ENCODE measurements at regions not wholly inside any gene's neighbourhood (a gene's known extent, or its start where the extent isn't known, plus 50 kb on each side); places are given as distances from the start of the nearest gene placed in this dataset.

- Histone ChIP-seq H3K4me1 (ENCODE audit: insufficient read depth, low read length) (peaks cover 7% of the 10 kb centered on the region; the same call in 1 of the 2 replicates), H3K27ac (ENCODE audit: extremely low read length, insufficient read depth, low read length) (no peak overlapping the region), H4K20me1 (ENCODE audit: insufficient read depth, low read length) (no peaks in the 10 kb centered on the region), H2AFZ (ENCODE audit: low read length) (no peak overlapping the region), H3K4me2 (ENCODE audit: low read depth, low read length) (no peak overlapping the region), H3K36me3 (replicated peaks in 1 of 2; ENCODE audit: control insufficient read depth in 1 of 2, insufficient read depth in 2 of 2, low read length in 2 of 2) (no peaks in the 10 kb centered on the region), H3K4me3 (replicated peaks in 1 of 3; ENCODE audit: insufficient read depth in 1 of 3, low read depth in 2 of 3, low read length in 3 of 3) (no peak overlapping the region), H3K9ac (ENCODE audit: insufficient read depth, low read depth, low read length) (no peak overlapping the region), H3K27me3 (ENCODE audit: control insufficient read depth in 1 of 2, insufficient read depth in 2 of 2, low read length in 2 of 2) (no peaks in the 10 kb centered on the region), H3K79me2 (ENCODE audit: insufficient read depth, low read length) (no peaks in the 10 kb centered on the region), H3K9me3 (ENCODE audit: low read length) (no peaks in the 10 kb centered on the region)
- DNase-seq (ENCODE audit: low spot score) (no peak), ATAC-seq (no peak), FAIRE-seq (no peak)
- POLR2A ChIA-PET: no interaction called here
- in situ Hi-C loops (cut with HindIII; ENCODE audit: extremely low pct_ligation_motif_present, low pct_unique_long_range_greater_than_20kb) (no loop called here), intact Hi-C loops (cut with micrococcal nuclease; ENCODE audit: unreplicated experiment) (no loop called here)
- TF ChIP-seq ZNF574 (CRISPR knock-in tag; IDR thresholded peaks at IDR 0.05) (no peak), CCAR2 (optimal IDR thresholded peaks at IDR 0.05; ENCODE audit: low read depth, low read length) (no peak), MXI1 (IDR thresholded peaks at IDR 0.05; ENCODE audit: borderline replicate concordance, low read depth, low read length) (no peak), ERF (CRISPR knock-in tag; IDR thresholded peaks at IDR 0.05) (no peak), ZNF644 (CRISPR knock-in tag; IDR thresholded peaks at IDR 0.05; ENCODE audit: low read depth) (no peak), FOXP1 (IDR thresholded peaks at IDR 0.05) (no peak), FOXP1 (CRISPR knock-in tag; IDR thresholded peaks at IDR 0.05) (no peak), KDM1A (CRISPR knock-in tag; IDR thresholded peaks at IDR 0.05) (no peak), MIXL1 (CRISPR knock-in tag; IDR thresholded peaks at IDR 0.05) (no peak), ZNF564 (CRISPR knock-in tag; IDR thresholded peaks at IDR 0.05) (no peak), ZNF296 (CRISPR knock-in tag; conservative IDR thresholded peaks at IDR 0.05) (no peak), STAT6 (CRISPR knock-in tag; IDR thresholded peaks at IDR 0.05; ENCODE audit: borderline replicate concordance) (no peak), NR2C2 (CRISPR knock-in tag; IDR thresholded peaks at IDR 0.05; ENCODE audit: borderline replicate concordance) (no peak), ZNF768 (CRISPR knock-in tag; IDR thresholded peaks at IDR 0.05) (no peak), ZNF446 (CRISPR knock-in tag; IDR thresholded peaks at IDR 0.05) (no peak), SOX13 (IDR thresholded peaks at IDR 0.05) (no peak), SOX13 (CRISPR knock-in tag; conservative IDR thresholded peaks at IDR 0.05 in 1 of 2, IDR thresholded peaks at IDR 0.05 in 1 of 2) (no peak), SAP130 (CRISPR knock-in tag; IDR thresholded peaks at IDR 0.05; ENCODE audit: low read depth) (no peak), FLYWCH1 (CRISPR knock-in tag; IDR thresholded peaks at IDR 0.05) (no peak), GPBP1L1 (CRISPR knock-in tag; IDR thresholded peaks at IDR 0.05) (no peak)
- BruUV-seq (replicated peaks): no TSS peak
- CTCF ChIA-PET (ENCODE audit: low intra/inter-chr PET ratio, low total read pairs): no interaction called here
- WGBS (ENCODE audit: low lambda C conversion rate): 12% methylated on average over 15 of the region's 15 CpGs
Measured at GRCh38 chr3:151538456-151539393, 77.9 kb upstream of the IGSF10 start.

Measured in HepG2 (cell line).